GM21528 (cell line): ENCODE measurements at regions not wholly inside any gene's neighbourhood (a gene's known extent, or its start where the extent isn't known, plus 50 kb on each side); places are given as distances from the start of the nearest gene placed in this dataset.

Source experiments
- ATAC-seq: cut with Tn5 transposase; IDR thresholded peaks from one replicate; pipeline ENCODE4 v1.9.1; 2021; ENCODE audit warnings: mild to moderate bottlenecking, moderate library complexity; ENCODE audit not compliant: unreplicated experiment, low FRiP score

- ATAC-seq = no peak
Observed at GRCh38 chr3:107970993-107971580, 119.7 kb downstream of the CD47 start.

DNA sequence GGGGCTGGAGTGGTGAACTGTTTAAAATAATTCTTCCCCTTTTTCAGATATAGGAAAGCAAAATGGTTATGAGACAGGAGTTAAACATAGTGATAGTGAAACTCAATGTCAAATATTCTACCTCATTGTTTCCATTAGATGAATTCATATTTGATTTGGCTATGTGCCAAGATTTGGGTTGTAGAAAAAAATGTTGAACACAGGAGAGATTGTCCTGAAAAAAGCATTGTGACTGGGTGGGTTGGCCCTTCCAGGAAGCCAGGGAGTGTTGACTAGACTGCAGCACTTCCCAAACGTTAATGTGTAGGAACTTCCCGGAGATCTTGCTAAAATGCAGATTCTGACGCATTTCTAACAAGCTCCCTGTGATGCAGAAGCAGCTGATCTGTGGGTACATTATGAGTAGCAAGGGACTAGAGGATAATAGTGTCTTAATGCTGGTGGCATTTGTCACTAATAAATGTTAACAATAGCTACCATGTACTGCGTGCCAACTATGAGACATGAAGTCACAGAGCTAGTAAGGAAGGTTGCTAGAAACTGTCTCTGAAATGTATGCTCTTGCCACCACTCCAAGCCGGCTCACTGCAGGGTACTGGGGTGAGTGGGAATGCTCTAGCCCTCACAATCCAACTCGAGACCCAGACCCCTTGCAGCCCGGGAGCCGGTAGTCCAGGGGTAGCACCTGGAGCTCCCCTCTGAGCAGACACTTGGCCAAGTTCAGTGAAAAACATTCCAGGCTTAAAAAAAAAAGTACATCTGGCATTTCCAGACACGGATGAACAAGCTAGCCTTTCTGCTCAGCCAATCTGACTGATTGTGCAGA, 120.6 kb downstream of the CD47 start:
- ATAC-seq = no peak

DNA sequence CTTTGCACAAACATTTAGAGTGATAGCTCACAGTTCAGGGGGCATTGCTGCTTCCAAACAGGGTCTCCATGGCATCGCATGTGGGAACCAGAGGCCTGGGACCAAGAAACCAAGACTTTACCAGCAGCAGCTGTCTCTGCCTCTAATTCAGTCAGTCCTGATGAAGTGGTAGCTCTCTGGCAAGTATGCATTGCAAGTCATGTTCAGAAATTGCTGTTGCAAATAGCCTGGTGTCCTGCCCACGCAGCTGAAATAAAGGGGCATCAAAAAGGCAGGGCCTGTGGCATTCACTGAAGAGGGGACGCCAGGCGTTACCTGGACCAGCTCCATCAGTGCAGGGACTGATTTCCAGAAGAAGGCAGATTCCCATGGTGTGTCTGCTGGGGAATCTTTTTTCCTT, 121.3 kb downstream of the CD47 start:
- no peak for ATAC-seq

GRCh38 chr3:107966276-107966675, 124.6 kb downstream of the CD47 start:
- ATAC-seq = no peak

- ATAC-seq = no peak
Observed at GRCh38 chr3:107965136-107965655, 125.6 kb downstream of the CD47 start.

DNA sequence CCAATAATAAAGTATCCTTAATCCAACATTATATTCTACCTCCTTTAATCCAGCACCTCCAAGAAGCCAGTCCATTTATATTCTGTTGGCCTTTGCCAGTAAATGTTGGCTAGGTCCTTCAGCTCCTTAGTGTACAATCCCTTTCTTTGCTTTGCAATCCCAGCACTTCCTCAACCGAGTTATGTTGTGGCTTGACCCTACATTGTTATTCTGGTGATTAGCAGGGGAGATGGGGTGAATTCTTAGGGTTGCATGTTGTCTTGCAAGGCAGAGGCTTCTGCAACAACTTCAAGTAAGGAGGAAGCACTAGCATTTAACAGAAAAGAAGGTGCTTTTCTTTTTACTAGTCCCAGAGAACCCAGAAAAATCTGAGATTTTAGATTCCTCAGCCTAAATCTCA, 127.2 kb downstream of the CD47 start:
- no peak for ATAC-seq

DNA sequence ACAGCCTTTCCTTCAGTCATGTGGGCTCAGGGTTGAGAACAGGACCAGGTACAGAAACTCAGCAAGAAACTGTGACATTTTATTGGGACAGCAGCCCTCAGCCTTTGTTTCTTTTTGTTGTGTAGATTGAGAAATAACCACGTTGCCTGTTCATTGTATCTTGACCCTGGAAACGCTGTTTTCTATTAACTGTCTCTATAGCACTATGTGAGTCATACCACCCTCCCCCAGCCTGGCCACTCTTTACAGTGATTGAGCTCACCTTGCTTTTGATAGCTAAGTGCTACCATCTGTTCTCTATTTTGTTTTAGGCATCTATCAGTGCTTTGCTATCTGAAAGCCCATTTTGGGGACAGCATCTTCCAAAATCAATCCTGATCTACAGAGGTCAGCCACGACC, 127.9 kb downstream of the CD47 start:
- ATAC-seq = no peak

DNA sequence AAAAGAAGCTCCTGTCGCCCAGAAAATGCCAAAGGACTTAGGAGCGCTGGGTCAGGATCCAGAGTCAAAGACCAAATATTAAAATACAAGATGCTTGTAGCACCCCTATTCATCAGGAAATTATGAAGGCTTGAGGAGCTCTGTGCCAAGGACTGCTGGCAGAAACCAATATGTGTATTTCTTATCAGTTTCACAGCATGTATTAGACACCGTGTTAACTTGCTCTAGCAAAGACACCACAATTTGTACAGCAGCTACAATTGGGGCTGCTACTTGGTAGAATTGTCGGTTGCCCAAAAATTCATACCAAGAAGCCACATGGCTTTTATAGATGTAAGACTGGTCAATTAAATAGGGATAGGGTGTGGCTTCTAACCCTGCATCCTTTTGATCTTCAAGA, 128.8 kb downstream of the CD47 start:
- no peak for ATAC-seq

DNA sequence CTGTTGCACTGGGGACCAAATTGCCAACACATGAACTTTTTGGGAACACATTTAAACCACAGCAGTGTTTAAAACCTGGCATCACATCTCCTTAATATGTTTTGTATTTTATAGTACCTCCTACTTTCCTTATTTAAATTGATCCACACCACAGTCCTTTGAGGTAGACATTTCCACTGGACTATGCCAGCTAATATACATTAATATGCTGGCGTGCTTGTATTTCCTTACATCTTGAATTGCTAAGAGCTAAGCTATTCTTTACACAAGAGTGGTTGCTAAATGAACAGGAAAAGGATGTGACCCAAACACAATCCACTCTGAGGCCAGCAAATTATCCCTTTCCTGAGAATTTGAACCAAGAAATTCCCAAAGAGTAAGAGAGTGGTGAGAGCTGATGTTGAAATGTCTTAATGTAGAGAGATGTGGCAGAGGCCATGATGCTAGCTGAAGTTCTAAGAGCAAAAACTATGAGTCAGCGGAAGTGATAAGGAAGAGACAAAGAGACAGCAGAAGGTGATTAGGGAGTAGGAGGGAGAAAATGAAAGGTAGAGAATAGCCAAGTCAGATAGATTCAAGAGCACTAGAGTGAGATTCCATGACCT, 131.2 kb downstream of the CD47 start:
- no peak for ATAC-seq

DNA sequence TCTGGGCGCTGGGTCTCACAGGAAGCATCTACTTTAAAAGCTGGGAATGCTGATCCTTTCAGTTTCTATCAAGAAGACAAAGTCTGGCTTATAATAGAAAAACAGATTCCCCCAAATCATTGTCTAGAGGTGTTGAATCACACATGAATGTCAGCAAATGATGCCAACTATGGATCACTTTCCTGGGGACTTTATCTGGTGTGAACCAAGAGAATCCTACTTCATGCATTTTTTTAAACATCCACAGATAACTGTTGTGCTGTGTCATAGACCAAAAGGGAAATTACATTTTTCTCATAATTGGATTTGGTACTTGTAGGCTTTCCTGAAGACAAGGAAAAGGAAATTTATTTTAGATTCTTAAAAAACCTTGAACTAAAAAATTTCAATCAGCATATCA, 132.7 kb downstream of the CD47 start:
- ATAC-seq = no peak

GRCh38 chr3:107956991-107957900, 133.6 kb downstream of the CD47 start:
- no peak for ATAC-seq

GRCh38 chr3:107954845-107955244, 136.0 kb downstream of the CD47 start:
- no peak for ATAC-seq

GRCh38 chr3:107953722-107954121, 137.1 kb downstream of the CD47 start:
- ATAC-seq = no peak

- ATAC-seq = no peak
Observed at GRCh38 chr3:107951126-107951525, 139.7 kb downstream of the CD47 start.

GRCh38 chr3:107950417-107950816, 140.4 kb downstream of the CD47 start:
- ATAC-seq = no peak

GRCh38 chr3:107949394-107949970, 141.3 kb downstream of the CD47 start:
- ATAC-seq = no peak

GRCh38 chr3:107947203-107947602, 143.6 kb downstream of the CD47 start:
- ATAC-seq = no peak

- no peak for ATAC-seq
Observed at GRCh38 chr3:107946700-107947099, 144.1 kb downstream of the CD47 start.

GRCh38 chr3:107945417-107946094, 145.3 kb downstream of the CD47 start:
- ATAC-seq = no peak
